Neural progenitor cell (in vitro differentiated cells): ENCODE measurements at regions not wholly inside any gene's neighbourhood (a gene's known extent, or its start where the extent isn't known, plus 50 kb on each side); places are given as distances from the start of the nearest gene placed in this dataset.

ENCODE experiments used
- EZH2 ChIP-seq: fragments of 200-600 bp; sonication (generic); IDR thresholded peaks from 2 replicates; pipeline ENCODE4 v1.6.1; 2017; ENCODE audit warnings: antibody characterized with exemption, mild to moderate bottlenecking, moderate library complexity
- EZH2phosphoT487 ChIP-seq: fragments of 200-600 bp; sonication (generic); IDR thresholded peaks from 2 replicates; pipeline ENCODE4 v1.6.1; 2017; ENCODE audit warnings: antibody characterized with exemption
- TF ChIP-seq, protein P1 (sequence below): fragments of 200-600 bp; sonication (generic); IDR thresholded peaks from 2 replicates; pipeline ENCODE4 v1.5.1; 2017; ENCODE audit warnings: antibody characterized with exemption, mild to moderate bottlenecking

DNA sequence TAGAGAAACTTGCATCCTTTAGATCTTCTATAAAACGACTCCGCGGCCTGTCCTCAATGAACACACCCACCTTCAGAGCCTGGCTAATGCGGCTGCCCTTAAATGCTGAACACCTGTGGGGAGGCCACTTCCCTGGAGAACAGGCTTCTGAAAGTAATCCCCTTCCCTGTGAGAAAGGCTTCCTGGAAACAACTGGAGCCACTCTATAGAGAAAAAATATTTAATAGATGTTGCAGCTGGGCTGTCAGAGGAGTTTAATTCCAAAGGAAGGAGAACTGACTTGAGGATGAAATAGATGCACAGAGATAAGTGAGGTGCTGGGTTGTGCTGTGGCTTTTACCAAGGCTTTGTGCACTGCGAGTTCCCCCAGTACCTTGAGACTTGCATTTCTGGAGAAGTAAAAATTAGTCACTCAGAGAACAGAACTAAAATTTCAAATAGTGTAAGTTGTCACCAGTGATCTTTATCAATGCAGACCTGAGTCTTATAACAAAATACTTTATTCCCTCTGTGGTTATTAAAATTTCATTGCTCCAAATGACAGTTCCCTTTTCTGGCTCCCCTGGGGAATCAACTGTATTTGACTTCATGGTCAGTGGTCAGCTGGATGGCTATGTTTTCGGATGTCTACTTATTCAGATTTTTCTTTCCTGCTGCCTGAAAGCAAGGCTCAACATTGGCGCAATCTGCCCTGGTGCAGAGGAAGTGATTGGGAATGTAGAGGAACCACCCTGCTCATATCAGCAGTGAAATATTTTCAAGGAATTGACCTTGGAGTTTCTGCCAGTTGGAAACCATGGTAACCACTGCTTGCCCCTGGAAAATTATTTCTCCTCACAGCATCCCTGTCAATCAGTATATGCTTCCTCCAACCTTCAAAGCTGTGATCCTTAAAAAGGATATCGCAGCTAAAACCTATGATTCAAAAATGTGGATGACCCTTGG is 238.8 kb downstream of the SMARCA2 start:
- TF ChIP-seq, protein P1, sequence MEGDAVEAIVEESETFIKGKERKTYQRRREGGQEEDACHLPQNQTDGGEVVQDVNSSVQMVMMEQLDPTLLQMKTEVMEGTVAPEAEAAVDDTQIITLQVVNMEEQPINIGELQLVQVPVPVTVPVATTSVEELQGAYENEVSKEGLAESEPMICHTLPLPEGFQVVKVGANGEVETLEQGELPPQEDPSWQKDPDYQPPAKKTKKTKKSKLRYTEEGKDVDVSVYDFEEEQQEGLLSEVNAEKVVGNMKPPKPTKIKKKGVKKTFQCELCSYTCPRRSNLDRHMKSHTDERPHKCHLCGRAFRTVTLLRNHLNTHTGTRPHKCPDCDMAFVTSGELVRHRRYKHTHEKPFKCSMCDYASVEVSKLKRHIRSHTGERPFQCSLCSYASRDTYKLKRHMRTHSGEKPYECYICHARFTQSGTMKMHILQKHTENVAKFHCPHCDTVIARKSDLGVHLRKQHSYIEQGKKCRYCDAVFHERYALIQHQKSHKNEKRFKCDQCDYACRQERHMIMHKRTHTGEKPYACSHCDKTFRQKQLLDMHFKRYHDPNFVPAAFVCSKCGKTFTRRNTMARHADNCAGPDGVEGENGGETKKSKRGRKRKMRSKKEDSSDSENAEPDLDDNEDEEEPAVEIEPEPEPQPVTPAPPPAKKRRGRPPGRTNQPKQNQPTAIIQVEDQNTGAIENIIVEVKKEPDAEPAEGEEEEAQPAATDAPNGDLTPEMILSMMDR = no peak
- TF ChIP-seq EZH2phosphoT487 = no peak
- TF ChIP-seq EZH2 = no peak
